GM18505 (cell line): ENCODE measurements at regions not wholly inside any gene's neighbourhood (a gene's known extent, or its start where the extent isn't known, plus 50 kb on each side); places are given as distances from the start of the nearest gene placed in this dataset.

ENCODE experiments used
- ATAC-seq: cut with Tn5 transposase; IDR thresholded peaks from one replicate; pipeline ENCODE4 v1.9.1; 2021; ENCODE audit not compliant: unreplicated experiment
- POLR2A ChIP-seq: IDR thresholded peaks from 4 replicates; pipeline ENCODE4 v1.6.1; 2011; ENCODE audit warnings: borderline replicate concordance; ENCODE audit not compliant: insufficient read depth, insufficient read length; ENCODE audit errors: extremely low read depth

DNA sequence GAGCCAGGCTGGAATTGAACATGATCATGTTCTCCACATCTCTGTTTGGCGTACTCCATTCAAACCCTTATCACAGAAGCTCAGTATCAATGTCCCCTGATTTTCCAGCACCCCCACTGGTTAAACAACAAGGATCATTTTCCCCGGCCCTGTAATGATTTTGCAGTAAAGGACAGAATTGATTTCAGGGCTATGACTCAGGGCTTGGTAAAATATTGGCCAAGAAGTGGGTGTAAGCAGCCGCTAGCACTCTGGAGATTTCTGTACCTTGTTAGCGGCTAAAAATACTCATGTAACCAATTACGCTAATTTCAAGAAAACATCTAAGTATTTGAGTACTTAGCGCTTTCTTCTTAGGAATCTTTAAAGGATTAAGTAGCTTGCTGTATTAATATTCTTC is 69.5 kb upstream of the FNDC3A start:
- TF ChIP-seq POLR2A = no peak
- ATAC-seq = no peak

DNA sequence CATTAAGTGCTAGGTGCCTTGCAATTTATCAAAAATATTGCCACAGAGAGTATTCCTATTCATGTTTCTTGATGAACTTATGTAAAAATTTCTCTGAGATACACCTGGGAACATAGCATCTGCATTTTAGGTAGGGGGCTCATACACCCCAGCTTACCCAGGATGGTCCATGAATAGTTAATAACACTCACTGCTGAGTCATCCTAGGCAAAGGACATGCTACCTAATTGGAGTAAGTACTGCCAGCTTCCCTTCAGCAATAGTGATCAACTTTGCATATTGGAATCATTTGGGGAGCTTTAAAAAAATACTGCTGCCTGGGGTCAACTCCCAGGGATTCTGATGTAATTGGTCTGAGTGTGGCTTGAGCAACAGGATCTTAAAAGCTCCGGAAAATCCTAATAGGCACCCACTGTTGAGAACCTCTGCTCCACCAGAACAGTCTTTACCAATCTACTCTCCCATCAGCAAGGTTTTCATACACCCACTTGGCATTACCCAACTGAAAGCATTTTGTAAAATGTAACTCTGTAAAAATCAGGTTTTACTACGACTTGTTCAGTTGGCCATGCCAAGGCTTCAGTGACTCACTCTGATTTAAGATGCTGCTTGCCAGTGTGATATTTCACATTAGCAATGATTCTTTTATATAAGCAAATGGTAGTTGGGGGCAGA is 67.2 kb upstream of the FNDC3A start:
- TF ChIP-seq POLR2A = no peak
- ATAC-seq = no peak

DNA sequence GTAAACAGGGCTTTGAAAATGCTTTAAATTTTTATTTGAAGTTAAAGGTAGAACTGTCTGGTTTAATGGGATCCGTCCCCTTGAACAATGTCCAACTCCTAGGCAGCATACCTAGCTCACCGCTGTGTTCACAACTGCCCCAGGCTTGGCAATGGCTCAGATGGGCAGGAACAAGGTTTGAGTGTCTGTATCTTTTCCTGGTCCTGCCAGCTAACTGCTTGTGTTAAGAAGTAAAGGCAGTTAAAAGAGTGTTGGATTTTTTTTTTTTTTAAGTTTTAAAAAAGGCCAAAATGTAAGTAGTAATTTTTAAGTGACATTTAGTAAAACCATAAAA is 66.7 kb upstream of the FNDC3A start:
- ATAC-seq = no peak
- TF ChIP-seq POLR2A = no peak

DNA sequence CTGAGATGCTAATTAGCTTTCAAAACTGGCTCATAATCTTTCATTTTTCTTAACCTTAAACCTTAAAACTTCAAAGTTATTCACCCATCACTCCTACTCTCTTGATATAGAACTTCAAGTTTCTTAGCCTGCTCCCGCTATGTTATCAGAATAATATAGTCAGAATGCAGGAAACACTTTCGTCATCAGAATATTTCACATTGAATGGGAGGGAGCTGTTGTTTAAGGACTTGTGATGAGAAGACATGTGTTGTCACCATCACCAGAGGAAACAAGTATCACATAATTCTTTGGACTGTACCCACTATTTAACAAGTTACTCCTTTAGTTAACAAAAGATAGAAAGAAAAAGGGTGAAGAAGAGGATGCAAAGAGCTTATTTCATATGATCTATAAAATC is 65.0 kb upstream of the FNDC3A start:
- TF ChIP-seq POLR2A = no peak
- ATAC-seq = no peak

DNA sequence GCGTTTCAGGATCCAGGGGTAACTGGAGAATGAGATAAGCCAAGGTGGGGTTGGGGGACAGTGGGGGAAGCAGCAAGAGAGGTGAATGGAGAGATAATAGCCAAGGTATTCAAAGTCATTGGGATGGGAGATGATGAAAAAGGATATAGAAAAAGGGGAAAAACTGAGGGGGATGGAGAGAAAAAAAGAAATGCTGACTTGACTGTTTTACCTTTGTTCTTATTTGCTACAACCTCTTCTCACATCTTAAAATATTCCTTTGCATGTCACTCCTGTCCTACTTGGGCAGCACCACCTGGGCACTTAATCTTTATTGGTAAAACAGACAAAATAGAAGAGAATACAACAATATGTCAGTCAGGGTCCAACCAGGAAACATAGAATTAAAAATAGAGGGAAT is 56.0 kb upstream of the FNDC3A start:
- no peak for ATAC-seq
- no peak for TF ChIP-seq POLR2A

DNA sequence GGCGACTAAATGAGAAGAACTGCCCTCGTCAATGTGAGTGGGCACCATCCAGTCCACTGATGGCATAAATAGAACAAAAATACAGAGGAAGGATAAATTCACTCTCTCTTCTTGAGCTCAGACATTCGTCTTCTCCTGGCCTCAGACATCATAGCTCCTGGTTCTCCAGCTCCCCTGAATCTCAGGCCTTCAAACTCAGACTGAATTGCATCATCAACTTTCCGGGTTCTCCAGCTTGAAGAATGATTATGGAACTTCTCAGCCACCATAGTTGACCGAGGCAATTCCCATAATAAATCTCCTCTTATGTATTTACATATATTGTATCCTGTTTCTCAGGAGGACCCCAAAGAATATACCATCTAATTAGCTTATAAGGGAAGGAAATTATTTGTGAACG is 55.0 kb upstream of the FNDC3A start:
- no peak for ATAC-seq
- no peak for TF ChIP-seq POLR2A

DNA sequence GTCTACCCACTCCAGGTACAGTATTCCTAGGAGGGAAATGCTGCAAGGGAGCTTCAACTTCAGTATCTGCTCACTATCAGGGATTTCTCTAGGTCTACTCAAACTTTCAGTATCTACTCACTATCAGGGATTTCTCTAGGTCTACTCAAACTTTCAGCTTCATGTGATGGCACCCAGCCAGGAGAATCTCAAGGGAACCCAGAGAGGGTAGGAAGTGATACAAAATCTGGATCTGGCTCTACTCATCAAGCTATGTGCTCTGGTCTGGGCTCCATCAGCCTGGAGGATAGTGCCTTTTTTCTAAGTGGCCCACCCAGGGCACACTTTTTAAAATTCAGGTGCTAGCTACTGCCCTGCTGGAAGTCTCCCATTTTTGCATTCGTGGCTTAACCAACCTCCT is 52.3 kb upstream of the FNDC3A start:
- no peak for ATAC-seq

DNA sequence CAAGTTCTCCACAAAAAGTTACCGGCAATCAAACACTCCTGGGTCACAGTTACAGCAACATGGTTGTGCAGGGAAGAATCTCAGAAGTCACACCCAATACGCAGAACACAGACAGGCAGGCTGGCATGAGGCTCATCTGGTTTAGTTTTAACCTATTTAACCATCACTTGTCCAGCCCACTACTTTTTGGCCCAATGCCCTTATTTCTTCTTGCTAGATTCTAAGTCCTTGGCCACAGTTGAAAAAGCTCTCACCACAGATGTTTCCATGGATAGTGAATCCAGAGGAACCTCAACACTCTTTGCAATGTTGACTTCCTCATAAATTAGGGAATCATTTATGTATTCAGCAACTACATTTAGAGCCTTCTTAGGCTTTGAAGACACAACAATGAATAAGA is 50.7 kb upstream of the FNDC3A start:
- no peak for ATAC-seq
- TF ChIP-seq POLR2A = no peak

More for the DNA sequence above, 52.3 kb upstream of the FNDC3A start:
- TF ChIP-seq POLR2A = no peak
